ENCODE measurements at regions not wholly inside any gene's neighbourhood (a gene's known extent, or its start where the extent isn't known, plus 50 kb on each side); places are given as distances from the start of the nearest gene placed in this dataset.

DNA sequence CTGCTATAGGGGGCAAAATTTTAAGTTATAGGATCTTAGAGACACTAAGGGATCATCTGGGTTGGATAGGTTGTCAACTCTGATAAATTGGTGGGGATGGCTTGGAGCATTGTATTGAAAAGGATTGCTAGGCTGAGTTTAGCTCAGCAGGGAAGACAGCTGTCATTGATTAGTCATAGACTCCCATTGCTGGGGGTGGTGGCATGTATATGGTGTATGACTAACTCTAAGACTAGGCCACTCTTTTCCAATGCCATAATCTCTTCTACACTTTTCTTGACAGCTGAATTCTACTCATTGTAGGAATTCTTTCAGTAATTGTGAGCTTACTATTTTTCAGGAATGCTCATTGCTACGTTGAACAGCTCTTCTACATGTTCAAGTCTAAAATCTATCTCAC lies 81.3 kb upstream of the PELI1 start:
- Histone ChIP-seq H2AFZ (no peak overlapping the region), H3K27ac (ENCODE audit: low read depth) (no peak overlapping the region), H3K4me1 (ENCODE audit: insufficient read depth) (peaks cover 52% of the 10 kb centered on the region), H3K4me2 (no peak overlapping the region), H3K36me3 (ENCODE audit: insufficient read depth) (no peaks in the 10 kb centered on the region), H3F3A (replicated peaks; ENCODE audit: low read depth) (peaks cover 8% of the 10 kb centered on the region; the same call in 1 of the 2 replicates), H3K27me3 (ENCODE audit: insufficient read depth) (no peaks in the 10 kb centered on the region), H4K20me1 (replicated peaks; ENCODE audit: insufficient read depth) (no peaks in the 10 kb centered on the region), H3K9me2 (ENCODE audit: insufficient read depth) (peaks cover 4% of the 10 kb centered on the region; the same call in 1 of the 2 replicates), H3K4me3 (no peak overlapping the region), H3K79me2 (replicated peaks; ENCODE audit: insufficient read depth) (no peaks in the 10 kb centered on the region)
- peaks cover 2% of the 10 kb centered on the region for H3K27me3 Mint-ChIP-seq (ENCODE audit: insufficient read depth, low read depth, poor library complexity)
- no peak overlapping the region for H3K27ac Mint-ChIP-seq
- no peak for DNase-seq (ENCODE audit: low spot score)
- no peaks in the 10 kb centered on the region for H3K36me3 Mint-ChIP-seq (ENCODE audit: low read depth)
- no peak overlapping the region for H3K4me3 Mint-ChIP-seq
- no peaks in the 10 kb centered on the region for H3K9me3 Mint-ChIP-seq
- no peak for ATAC-seq
- peaks cover 53% of the 10 kb centered on the region for H3K4me1 Mint-ChIP-seq
- no peak for TF ChIP-seq ZNF114 (CRISPR knock-in tag; IDR thresholded peaks at IDR 0.05)
- TF ChIP-seq POLR2AphosphoS5 (IDR thresholded peaks at IDR 0.05; ENCODE audit: low read depth) = no peak
- no peak for TF ChIP-seq CREB1 (CRISPR knock-in tag; IDR thresholded peaks at IDR 0.05; ENCODE audit: low read depth)
- no peak for TF ChIP-seq ZNF331 (CRISPR knock-in tag; IDR thresholded peaks at IDR 0.05; ENCODE audit: low read depth)

DNA sequence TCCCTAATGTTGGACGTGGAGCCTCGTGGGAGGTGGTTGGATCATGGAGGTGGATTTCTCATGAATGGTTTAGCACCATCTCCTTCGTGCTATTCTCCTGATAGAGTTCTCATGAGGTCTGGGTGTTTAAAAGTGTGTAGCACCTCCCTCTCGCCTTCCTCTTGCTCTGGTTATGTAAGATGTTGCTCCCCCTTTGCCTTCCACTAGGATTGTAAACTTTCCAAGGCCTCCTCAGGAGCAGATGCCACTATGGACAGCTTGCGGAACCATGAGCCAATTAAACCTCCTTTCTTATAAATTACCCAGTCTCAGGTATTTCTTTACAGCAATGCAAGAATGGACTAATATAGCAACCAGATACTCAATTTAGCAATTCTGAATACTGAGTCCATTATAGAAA lies 82.4 kb upstream of the PELI1 start:
- Histone ChIP-seq H3K4me2 (peak overlapping the region; percentile 66; the same call in 1 of the 2 replicates), H3K9me2 (ENCODE audit: insufficient read depth) (peaks cover 4% of the 10 kb centered on the region; the same call in 1 of the 2 replicates), H3K4me1 (ENCODE audit: insufficient read depth) (peaks cover 45% of the 10 kb centered on the region), H3K36me3 (ENCODE audit: insufficient read depth) (no peaks in the 10 kb centered on the region), H4K20me1 (replicated peaks; ENCODE audit: insufficient read depth) (no peaks in the 10 kb centered on the region), H3K4me3 (no peak overlapping the region), H2AFZ (0 out of 2 replicates have a peak overlapping the region, but pooled peaks have one; percentile 2), H3K27ac (ENCODE audit: low read depth) (no peak overlapping the region), H3K27me3 (ENCODE audit: insufficient read depth) (no peaks in the 10 kb centered on the region), H3F3A (replicated peaks; ENCODE audit: low read depth) (peaks cover 8% of the 10 kb centered on the region; the same call in 1 of the 2 replicates), H3K79me2 (replicated peaks; ENCODE audit: insufficient read depth) (no peaks in the 10 kb centered on the region)
- Mint-ChIP-seq H3K4me1 (peaks cover 53% of the 10 kb centered on the region), H3K27me3 (ENCODE audit: insufficient read depth, low read depth, poor library complexity) (peaks cover 2% of the 10 kb centered on the region), H3K9me3 (no peaks in the 10 kb centered on the region; the same call in 2 of the 3 replicates), H3K27ac (no peak overlapping the region), H3K4me3 (no peak overlapping the region), H3K36me3 (ENCODE audit: low read depth) (peaks cover 2% of the 10 kb centered on the region; the same call in 2 of the 3 replicates)
- TF ChIP-seq, protein P1, sequence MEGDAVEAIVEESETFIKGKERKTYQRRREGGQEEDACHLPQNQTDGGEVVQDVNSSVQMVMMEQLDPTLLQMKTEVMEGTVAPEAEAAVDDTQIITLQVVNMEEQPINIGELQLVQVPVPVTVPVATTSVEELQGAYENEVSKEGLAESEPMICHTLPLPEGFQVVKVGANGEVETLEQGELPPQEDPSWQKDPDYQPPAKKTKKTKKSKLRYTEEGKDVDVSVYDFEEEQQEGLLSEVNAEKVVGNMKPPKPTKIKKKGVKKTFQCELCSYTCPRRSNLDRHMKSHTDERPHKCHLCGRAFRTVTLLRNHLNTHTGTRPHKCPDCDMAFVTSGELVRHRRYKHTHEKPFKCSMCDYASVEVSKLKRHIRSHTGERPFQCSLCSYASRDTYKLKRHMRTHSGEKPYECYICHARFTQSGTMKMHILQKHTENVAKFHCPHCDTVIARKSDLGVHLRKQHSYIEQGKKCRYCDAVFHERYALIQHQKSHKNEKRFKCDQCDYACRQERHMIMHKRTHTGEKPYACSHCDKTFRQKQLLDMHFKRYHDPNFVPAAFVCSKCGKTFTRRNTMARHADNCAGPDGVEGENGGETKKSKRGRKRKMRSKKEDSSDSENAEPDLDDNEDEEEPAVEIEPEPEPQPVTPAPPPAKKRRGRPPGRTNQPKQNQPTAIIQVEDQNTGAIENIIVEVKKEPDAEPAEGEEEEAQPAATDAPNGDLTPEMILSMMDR (conservative IDR thresholded peaks at IDR 0.05; ENCODE audit: low read depth in 2 of 2) = no peak
- DNase-seq (ENCODE audit: low spot score) (no peak), ATAC-seq (no peak)

DNA sequence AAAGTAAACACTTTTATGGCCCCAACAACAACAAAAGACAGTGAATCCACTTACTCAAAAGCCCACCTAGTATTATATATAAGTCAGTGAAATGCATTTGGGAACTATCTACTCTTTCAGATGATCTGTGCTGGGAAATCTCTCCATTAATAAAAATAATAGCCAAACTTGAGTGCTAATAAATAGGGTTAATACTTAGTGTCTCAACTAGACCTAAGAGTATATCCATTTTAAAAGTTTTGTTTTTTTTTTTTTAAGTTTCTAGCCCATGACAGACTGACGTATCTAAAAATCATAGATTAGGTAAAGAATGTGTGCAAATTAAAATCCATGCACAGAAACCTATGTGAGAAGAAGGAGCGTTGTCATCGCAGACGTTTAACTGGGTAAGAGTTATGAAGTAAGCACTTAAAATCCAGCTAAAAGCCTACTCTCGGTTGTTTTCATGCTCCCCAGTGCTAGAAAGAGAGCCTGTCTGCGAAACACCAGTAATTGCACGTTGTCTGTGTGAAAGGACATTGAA lies 83.4 kb upstream of the PELI1 start:
- peaks cover 34% of the 10 kb centered on the region for H3K4me1 ChIP-seq (ENCODE audit: insufficient read depth)
- peaks cover 8% of the 10 kb centered on the region; the same call in 1 of the 2 replicates for H3F3A ChIP-seq (replicated peaks; ENCODE audit: low read depth)
- H3K9me3 Mint-ChIP-seq = no peaks in the 10 kb centered on the region; the same call in 2 of the 3 replicates
- H3K27me3 Mint-ChIP-seq (ENCODE audit: insufficient read depth, low read depth, poor library complexity) = peaks cover 2% of the 10 kb centered on the region
- H3K36me3 ChIP-seq (ENCODE audit: insufficient read depth) = no peaks in the 10 kb centered on the region
- peak overlapping the region; percentile 4; the same call in 1 of the 2 replicates for H3K27ac ChIP-seq (ENCODE audit: low read depth)
- ATAC-seq = no peak
- H3K27ac Mint-ChIP-seq = peak overlapping the region; percentile 56; the same call in 1 of the 2 replicates
- no peaks in the 10 kb centered on the region for H3K79me2 ChIP-seq (replicated peaks; ENCODE audit: insufficient read depth)
- H3K27me3 ChIP-seq (ENCODE audit: insufficient read depth) = no peaks in the 10 kb centered on the region
- H3K9me2 ChIP-seq (ENCODE audit: insufficient read depth) = peaks cover 4% of the 10 kb centered on the region; the same call in 1 of the 2 replicates
- H2AFZ ChIP-seq = no peak overlapping the region
- H3K4me3 Mint-ChIP-seq = peak overlapping the region; percentile 77
- H4K20me1 ChIP-seq (replicated peaks; ENCODE audit: insufficient read depth) = no peaks in the 10 kb centered on the region
- TF ChIP-seq EZH2 (IDR thresholded peaks at IDR 0.05; ENCODE audit: low read depth, unreplicated experiment) (no peak), ZNF114 (CRISPR knock-in tag; IDR thresholded peaks at IDR 0.05) (no peak)
- peak overlapping the region; percentile 37 for H3K4me3 ChIP-seq
- H3K4me1 Mint-ChIP-seq = peaks cover 47% of the 10 kb centered on the region
- H3K36me3 Mint-ChIP-seq (ENCODE audit: low read depth) = peaks cover 3% of the 10 kb centered on the region; the same call in 2 of the 3 replicates
- DNase-seq (ENCODE audit: low spot score) = no peak
- H3K4me2 ChIP-seq = peak overlapping the region; percentile 66

All from GM23338 (cell line).